DMS53 (cell line): ENCODE measurements at regions not wholly inside any gene's neighbourhood (a gene's known extent, or its start where the extent isn't known, plus 50 kb on each side); places are given as distances from the start of the nearest gene placed in this dataset.

Source experiments
- DNase-seq: peaks from one replicate; lab custom pipeline; 2025; lab: John Stamatoyannopoulos, UW

GRCh38 chr13:86946734-86947133 is 724.4 kb upstream of the SLITRK5 start:
- DNase-seq = no peak

GRCh38 chr13:86954341-86954740 is 716.8 kb upstream of the SLITRK5 start:
- DNase-seq = no peak

- no peak for DNase-seq
Measured at GRCh38 chr13:86960876-86961275, 710.3 kb upstream of the SLITRK5 start.

GRCh38 chr13:86974251-86974994 is 696.7 kb upstream of the SLITRK5 start:
- DNase-seq = no peak

GRCh38 chr13:86974995-86975328 is 696.2 kb upstream of the SLITRK5 start:
- DNase-seq = no peak

- DNase-seq = no peak
Measured at GRCh38 chr13:86976521-86977324, 694.4 kb upstream of the SLITRK5 start.

- DNase-seq = peak; percentile 83
Measured at GRCh38 chr13:86986448-86986847, 684.7 kb upstream of the SLITRK5 start.

GRCh38 chr13:86992251-86992650 is 678.9 kb upstream of the SLITRK5 start:
- DNase-seq = no peak

GRCh38 chr13:87003265-87003664 is 667.9 kb upstream of the SLITRK5 start:
- DNase-seq = peak; percentile 47

GRCh38 chr13:87005511-87005910 is 665.7 kb upstream of the SLITRK5 start:
- DNase-seq = no peak

- DNase-seq = no peak
Measured at GRCh38 chr13:87035526-87035925, 635.6 kb upstream of the SLITRK5 start.

- DNase-seq = peak; percentile 7
Measured at GRCh38 chr13:87042946-87043345, 628.2 kb upstream of the SLITRK5 start.

- DNase-seq = no peak
Measured at GRCh38 chr13:87052731-87053130, 618.4 kb upstream of the SLITRK5 start.

- DNase-seq = no peak
Measured at GRCh38 chr13:87057807-87058520, 613.2 kb upstream of the SLITRK5 start.

- DNase-seq = no peak
Measured at GRCh38 chr13:87058786-87059329, 612.3 kb upstream of the SLITRK5 start.

GRCh38 chr13:87078947-87079795 is 592.0 kb upstream of the SLITRK5 start:
- DNase-seq = no peak

GRCh38 chr13:87080100-87080779 is 590.9 kb upstream of the SLITRK5 start:
- no peak for DNase-seq

GRCh38 chr13:87084192-87084591 is 587.0 kb upstream of the SLITRK5 start:
- peak; percentile 23 for DNase-seq

GRCh38 chr13:87087741-87088140 is 583.4 kb upstream of the SLITRK5 start:
- DNase-seq = no peak

GRCh38 chr13:87089391-87089790 is 581.8 kb upstream of the SLITRK5 start:
- no peak for DNase-seq

GRCh38 chr13:87093399-87093798 is 577.8 kb upstream of the SLITRK5 start:
- DNase-seq = no peak
